ENCODE measurements at regions not wholly inside any gene's neighbourhood (a gene's known extent, or its start where the extent isn't known, plus 50 kb on each side); places are given as distances from the start of the nearest gene placed in this dataset.

- Histone ChIP-seq H3K79me1 (ENCODE audit: low read depth in 1 of 2, low read length in 2 of 2) (no peaks in the 10 kb centered on the region), H2AFZ (replicated peaks; ENCODE audit: low read length, poor library complexity) (no peak overlapping the region), H3K23ac (ENCODE audit: low read depth, low read length) (no peak overlapping the region), H3K9ac (ENCODE audit: low read depth, low read length) (no peak overlapping the region), H3K9me3 (ENCODE audit: control insufficient read depth, insufficient read depth, low read length) (peaks cover 10% of the 10 kb centered on the region), H2AK9ac (replicated peaks; ENCODE audit: low read depth, low read length, poor library complexity) (no peak overlapping the region), H4K91ac (ENCODE audit: insufficient read depth, low read depth, low read length) (no peak overlapping the region), H3K14ac (replicated peaks; ENCODE audit: low read depth, low read length) (no peak overlapping the region), H4K20me1 (ENCODE audit: insufficient read depth, low read length) (no peaks in the 10 kb centered on the region), H4K8ac (ENCODE audit: low read depth in 2 of 2, low read length in 2 of 2) (no peak overlapping the region), H3K4me2 (ENCODE audit: low read depth, low read length) (no peak overlapping the region), H4K5ac (ENCODE audit: low read depth, low read length) (no peak overlapping the region), H2AK5ac (ENCODE audit: low read depth, low read length) (no peak overlapping the region), H3K4me1 (ENCODE audit: control insufficient read depth, insufficient read depth, low read length) (no peaks in the 10 kb centered on the region), H2BK20ac (ENCODE audit: low read depth, low read length) (no peak overlapping the region), H3K27me3 (ENCODE audit: control insufficient read depth, insufficient read depth, low read length) (no peaks in the 10 kb centered on the region), H3K9me1 (ENCODE audit: insufficient read depth, low read length) (no peaks in the 10 kb centered on the region), H3K36me3 (ENCODE audit: control insufficient read depth, insufficient read depth, low read length) (no peaks in the 10 kb centered on the region), H3K4me3 (ENCODE audit: insufficient read depth, low read depth, low read length) (no peak overlapping the region), H2BK120ac (ENCODE audit: low read depth, low read length) (no peak overlapping the region), H3K56ac (ENCODE audit: extremely low read depth, insufficient read depth, low read length) (no peak overlapping the region), H2BK15ac (ENCODE audit: low read depth, low read length) (no peak overlapping the region), H3K4ac (ENCODE audit: low read depth, low read length) (no peak overlapping the region), H3K18ac (ENCODE audit: low read depth, low read length) (no peak overlapping the region), H2BK5ac (ENCODE audit: low read depth, low read length, poor library complexity, severe bottlenecking) (no peak overlapping the region), H3K27ac (ENCODE audit: insufficient read depth, low read length) (no peak overlapping the region)
- intact Hi-C loops (cut with micrococcal nuclease) = no loop called here
- ATAC-seq (ENCODE audit: low read depth) (no peak), DNase-seq (no peak)
- dilution Hi-C loops (cut with HindIII; ENCODE audit: low sequenced_read_pairs, unreplicated experiment) = no loop called here
- in situ Hi-C loops (cut with MboI; ENCODE audit: low sequenced_read_pairs) = no loop called here
- ChIA-PET CTCF (no interaction called here), POLR2A (ENCODE audit: unreplicated experiment) (no interaction called here)
- BruUV-seq (replicated peaks) = no TSS peak
- no CpG with 5 or more reads among the region's 9 CpGs for WGBS, 2 experiments (ENCODE audit: extremely low coverage in 2 of 2, insufficient read length in 1 of 2)
- no peak for TF ChIP-seq CHD1 (IDR thresholded peaks at IDR 0.05; ENCODE audit: low read depth, low read length)
- TF ChIP-seq MXI1 (IDR thresholded peaks at IDR 0.05; ENCODE audit: borderline replicate concordance, low read depth, low read length) = no peak
- TF ChIP-seq CEBPB (IDR thresholded peaks at IDR 0.05; ENCODE audit: low read depth, low read length) = no peak
- no peak for TF ChIP-seq ELK1 (IDR thresholded peaks at IDR 0.05; ENCODE audit: borderline replicate concordance, low read depth, low read length)
- TF ChIP-seq RAD21 (IDR thresholded peaks at IDR 0.05; ENCODE audit: low read length) = no peak
- no peak for TF ChIP-seq NFE2L2 (IDR thresholded peaks at IDR 0.05; ENCODE audit: low read depth, low read length)
- no peak for TF ChIP-seq RFX5 (IDR thresholded peaks at IDR 0.05; ENCODE audit: low read depth, low read length)
- TF ChIP-seq FOS (IDR thresholded peaks at IDR 0.05; ENCODE audit: low read depth, low read length) = no peak
- no peak for TF ChIP-seq CTCF (conservative IDR thresholded peaks at IDR 0.05; ENCODE audit: low read depth, low read length)
- TF ChIP-seq RCOR1 (IDR thresholded peaks at IDR 0.05; ENCODE audit: insufficient replicate concordance, low read length) = no peak
- no peak for TF ChIP-seq MAFK (IDR thresholded peaks at IDR 0.05; ENCODE audit: low read depth, low read length)
- no peak for TF ChIP-seq POLR2A (IDR thresholded peaks at IDR 0.05; ENCODE audit: low read depth, low read length)
- TF ChIP-seq SMC3 (IDR thresholded peaks at IDR 0.05; ENCODE audit: low read depth, low read length) = no peak
- no peak for TF ChIP-seq MAZ (IDR thresholded peaks at IDR 0.05; ENCODE audit: borderline replicate concordance, low read depth, low read length)
- no peak for TF ChIP-seq BHLHE40 (IDR thresholded peaks at IDR 0.05; ENCODE audit: low read depth, low read length)
- TF ChIP-seq USF2 (IDR thresholded peaks at IDR 0.05; ENCODE audit: low read depth, low read length) = no peak
These were observed 106.6 kb upstream of the RNF32 start for GRCh38 chr7:156533964-156534363.
